OCI-LY1 (cell line): ENCODE measurements at regions not wholly inside any gene's neighbourhood (a gene's known extent, or its start where the extent isn't known, plus 50 kb on each side); places are given as distances from the start of the nearest gene placed in this dataset.

Source experiments
- H2AFZ ChIP-seq: fragments of 200-600 bp; sonication (generic), shearing (Covaris generic); 2 replicates; pipeline ENCODE4 v1.6.0; 2014; ENCODE audit warnings: antibody characterized with exemption, mild to moderate bottlenecking, low read length
- H3F3A ChIP-seq: fragments of 200-600 bp; sonication (generic), shearing (Covaris generic); 2 replicates; pipeline ENCODE4 v1.6.0; 2014; ENCODE audit warnings: mild to moderate bottlenecking, antibody characterized with exemption, low read length, moderate library complexity; ENCODE audit not compliant: insufficient read depth
- H3K27ac ChIP-seq: fragments of 200-600 bp; sonication (generic); 2 replicates; pipeline ENCODE4 v1.5.1; 2014; ENCODE audit warnings: low read length, mixed run types, mild to moderate bottlenecking, low read depth; ENCODE audit not compliant: poor library complexity, severe bottlenecking
- H3K27me3 ChIP-seq: fragments of 200-600 bp; sonication (generic); 2 replicates; pipeline ENCODE4 v1.6.0; 2014; ENCODE audit warnings: antibody characterized with exemption, mild to moderate bottlenecking, low read length, moderate library complexity; ENCODE audit not compliant: insufficient read depth
- H3K36me3 ChIP-seq: fragments of 200-600 bp; sonication (generic); 2 replicates; pipeline ENCODE4 v1.6.1; 2014; ENCODE audit warnings: mild to moderate bottlenecking, antibody characterized with exemption, low read length, moderate library complexity, mixed read lengths; ENCODE audit not compliant: insufficient read depth
- H3K4me1 ChIP-seq: fragments of 200-600 bp; sonication (generic); 2 replicates; pipeline ENCODE4 v1.5.1; 2014; ENCODE audit warnings: mild to moderate bottlenecking, low read length, moderate library complexity; ENCODE audit not compliant: insufficient read depth, severe bottlenecking
- H3K4me2 ChIP-seq: fragments of 200-600 bp; sonication (generic), shearing (Covaris generic); 2 replicates; pipeline ENCODE4 v1.6.1; 2014; ENCODE audit warnings: low read length
- H3K4me3 ChIP-seq: fragments of 200-600 bp; sonication (generic); 2 replicates; pipeline ENCODE4 v1.5.1; 2014; ENCODE audit warnings: low read length, low read depth, mild to moderate bottlenecking, mixed read lengths; ENCODE audit not compliant: poor library complexity, severe bottlenecking
- H3K79me2 ChIP-seq: fragments of 200-600 bp; shearing (Covaris generic); 2 replicates; pipeline ENCODE4 v1.6.1; 2016; ENCODE audit warnings: mixed run types, low read length, mixed read lengths; ENCODE audit not compliant: insufficient read depth
- H3K9ac ChIP-seq: fragments of 200-600 bp; sonication (generic), shearing (Covaris generic); 2 replicates; pipeline ENCODE4 v1.6.1; 2014; ENCODE audit warnings: mild to moderate bottlenecking, low read length, mixed read lengths
- H3K9me2 ChIP-seq: fragments of 200-600 bp; sonication (generic), shearing (Covaris generic); 2 replicates; pipeline ENCODE4 v1.6.1; 2014; ENCODE audit warnings: low read depth, mild to moderate bottlenecking, low read length, mixed read lengths
- H3K9me3 ChIP-seq: fragments of 200-600 bp; shearing (Covaris generic); 2 replicates; pipeline ENCODE4 v1.6.1; 2014; ENCODE audit warnings: low read length, mixed read lengths
- H4K20me1 ChIP-seq: fragments of 200-600 bp; sonication (generic), shearing (Covaris generic); 2 replicates; pipeline ENCODE4 v1.6.0; 2016; ENCODE audit warnings: mild to moderate bottlenecking, low read length; ENCODE audit not compliant: insufficient read depth
- EZH2 ChIP-seq: fragments of 200-600 bp; sonication (generic), shearing (Covaris generic); IDR thresholded peaks from 2 replicates; pipeline ENCODE4 v1.8.0; 2017; ENCODE audit warnings: borderline replicate concordance, mixed run types, mild to moderate bottlenecking, antibody characterized with exemption, low read length, moderate library complexity, mixed read lengths
- TF ChIP-seq, protein P1 (sequence below): fragments of 200-600 bp; sonication (generic), shearing (Covaris generic); IDR thresholded peaks from 2 replicates; pipeline ENCODE4 v1.5.1; 2017; ENCODE audit warnings: mild to moderate bottlenecking, antibody characterized with exemption, low read length, moderate library complexity, mixed read lengths

DNA sequence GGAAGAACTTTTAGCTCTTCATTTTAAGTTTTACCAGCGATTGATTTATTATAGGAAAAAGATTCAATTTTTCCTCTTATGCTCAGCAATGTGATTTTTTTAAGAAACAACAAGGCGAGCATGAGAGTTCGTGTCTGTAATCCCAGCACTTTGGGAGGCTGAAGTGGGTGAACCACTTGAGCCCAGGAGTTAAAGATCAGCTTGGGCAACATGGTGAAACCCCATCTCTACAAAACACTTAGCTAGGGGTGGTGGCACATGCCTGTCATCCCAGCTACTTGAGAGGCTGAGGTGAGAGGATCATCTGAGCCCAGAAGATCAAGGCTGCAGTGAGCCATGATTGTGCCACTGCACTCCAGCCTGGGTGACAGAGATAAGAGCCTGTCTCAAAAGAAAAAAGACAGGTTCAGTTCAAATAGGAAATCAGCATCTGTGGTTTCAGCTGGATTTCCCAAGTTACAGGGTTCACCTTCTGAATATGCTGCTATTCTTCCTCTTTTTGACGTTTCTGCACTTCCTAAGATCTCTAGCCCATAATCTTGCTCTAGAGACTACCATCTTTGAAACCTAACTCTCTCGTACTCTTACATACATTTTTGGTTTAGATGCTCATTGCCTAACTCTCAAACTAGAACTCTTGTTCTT, 274.7 kb downstream of the SEC23A start:
- H3F3A ChIP-seq: no peaks in the 10 kb centered on the region
- no peaks in the 10 kb centered on the region for H3K9me2 ChIP-seq
- no peak overlapping the region for H3K27ac ChIP-seq
- H4K20me1 ChIP-seq: no peaks in the 10 kb centered on the region
- no peaks in the 10 kb centered on the region for H3K27me3 ChIP-seq
- H3K9ac ChIP-seq: no peak overlapping the region
- H3K4me1 ChIP-seq: no peaks in the 10 kb centered on the region
- no peak overlapping the region for H3K4me3 ChIP-seq
- H2AFZ ChIP-seq: no peak overlapping the region
- H3K9me3 ChIP-seq: no peaks in the 10 kb centered on the region
- TF ChIP-seq, protein P1, sequence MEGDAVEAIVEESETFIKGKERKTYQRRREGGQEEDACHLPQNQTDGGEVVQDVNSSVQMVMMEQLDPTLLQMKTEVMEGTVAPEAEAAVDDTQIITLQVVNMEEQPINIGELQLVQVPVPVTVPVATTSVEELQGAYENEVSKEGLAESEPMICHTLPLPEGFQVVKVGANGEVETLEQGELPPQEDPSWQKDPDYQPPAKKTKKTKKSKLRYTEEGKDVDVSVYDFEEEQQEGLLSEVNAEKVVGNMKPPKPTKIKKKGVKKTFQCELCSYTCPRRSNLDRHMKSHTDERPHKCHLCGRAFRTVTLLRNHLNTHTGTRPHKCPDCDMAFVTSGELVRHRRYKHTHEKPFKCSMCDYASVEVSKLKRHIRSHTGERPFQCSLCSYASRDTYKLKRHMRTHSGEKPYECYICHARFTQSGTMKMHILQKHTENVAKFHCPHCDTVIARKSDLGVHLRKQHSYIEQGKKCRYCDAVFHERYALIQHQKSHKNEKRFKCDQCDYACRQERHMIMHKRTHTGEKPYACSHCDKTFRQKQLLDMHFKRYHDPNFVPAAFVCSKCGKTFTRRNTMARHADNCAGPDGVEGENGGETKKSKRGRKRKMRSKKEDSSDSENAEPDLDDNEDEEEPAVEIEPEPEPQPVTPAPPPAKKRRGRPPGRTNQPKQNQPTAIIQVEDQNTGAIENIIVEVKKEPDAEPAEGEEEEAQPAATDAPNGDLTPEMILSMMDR: no peak
- no peak for TF ChIP-seq EZH2
- no peaks in the 10 kb centered on the region for H3K79me2 ChIP-seq
- H3K36me3 ChIP-seq: no peaks in the 10 kb centered on the region
- H3K4me2 ChIP-seq: no peak overlapping the region

DNA sequence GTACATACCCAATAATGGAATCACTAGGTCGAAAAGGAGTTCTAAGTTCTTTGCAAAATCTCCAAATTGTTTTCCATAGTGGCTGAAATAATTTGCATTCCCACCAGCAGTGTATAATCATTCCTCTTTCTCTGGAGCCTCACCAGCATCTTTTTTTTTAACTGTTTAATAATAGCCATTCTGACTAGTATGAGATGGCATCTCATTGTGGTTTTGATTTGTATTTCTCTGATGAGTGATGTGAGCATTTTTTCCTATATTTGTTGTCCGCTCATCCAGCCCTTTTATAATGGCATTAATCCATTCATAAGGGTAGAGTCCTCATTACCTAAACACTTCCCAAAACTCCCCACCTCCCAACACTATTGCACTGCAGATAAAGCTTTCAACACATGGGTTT, 278.3 kb downstream of the SEC23A start:
- H3K4me1 ChIP-seq: no peaks in the 10 kb centered on the region
- H2AFZ ChIP-seq: no peak overlapping the region
- H3F3A ChIP-seq: no peaks in the 10 kb centered on the region
- no peak overlapping the region for H3K9ac ChIP-seq
- no peaks in the 10 kb centered on the region for H4K20me1 ChIP-seq
- no peaks in the 10 kb centered on the region for H3K79me2 ChIP-seq
- no peak overlapping the region for H3K27ac ChIP-seq
- H3K4me3 ChIP-seq: no peak overlapping the region
- no peak overlapping the region for H3K4me2 ChIP-seq
- TF ChIP-seq, protein P1: no peak
- TF ChIP-seq EZH2: no peak
- no peaks in the 10 kb centered on the region for H3K27me3 ChIP-seq
- H3K9me2 ChIP-seq: no peaks in the 10 kb centered on the region
- no peaks in the 10 kb centered on the region for H3K36me3 ChIP-seq
- H3K9me3 ChIP-seq: no peaks in the 10 kb centered on the region

DNA sequence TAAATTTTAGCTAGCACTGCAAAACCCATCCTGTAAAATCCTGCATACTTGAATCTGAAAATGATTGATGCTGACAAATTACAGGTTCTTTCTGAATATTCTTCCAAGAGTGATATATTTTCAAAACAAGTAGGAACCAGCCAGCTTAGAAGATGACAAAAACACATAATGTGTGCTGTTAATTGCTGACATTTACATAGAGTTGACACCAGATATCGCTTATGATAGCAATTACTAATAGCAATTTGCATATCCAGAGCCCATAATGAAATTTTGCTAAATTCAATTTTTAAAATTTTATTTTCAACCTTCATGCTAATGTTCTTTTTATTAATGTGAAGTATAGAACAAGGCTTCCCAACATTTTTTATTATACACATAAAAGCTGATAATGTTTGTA, 284.5 kb downstream of the SEC23A start:
- no peaks in the 10 kb centered on the region for H4K20me1 ChIP-seq
- H3K9ac ChIP-seq: no peak overlapping the region
- H3F3A ChIP-seq: no peaks in the 10 kb centered on the region
- H3K27ac ChIP-seq: no peak overlapping the region
- no peaks in the 10 kb centered on the region for H3K9me2 ChIP-seq
- no peak for TF ChIP-seq EZH2
- TF ChIP-seq, protein P1: no peak
- H3K4me1 ChIP-seq: no peaks in the 10 kb centered on the region
- no peak overlapping the region for H3K4me2 ChIP-seq
- H3K36me3 ChIP-seq: no peaks in the 10 kb centered on the region
- no peak overlapping the region for H2AFZ ChIP-seq
- no peaks in the 10 kb centered on the region for H3K79me2 ChIP-seq
- no peak overlapping the region for H3K4me3 ChIP-seq
- H3K27me3 ChIP-seq: no peaks in the 10 kb centered on the region
- H3K9me3 ChIP-seq: no peaks in the 10 kb centered on the region
